HL-60 (cell line): ENCODE measurements at regions not wholly inside any gene's neighbourhood (a gene's known extent, or its start where the extent isn't known, plus 50 kb on each side); places are given as distances from the start of the nearest gene placed in this dataset.

Source experiments
- CTCF ChIP-seq: IDR thresholded peaks from one replicate; pipeline ENCODE4 v1.5.1; 2011; ENCODE audit warnings: low read length, control low read depth, inconsistent platforms; ENCODE audit not compliant: insufficient read depth
- POLR2AphosphoS5 ChIP-seq: IDR thresholded peaks from 2 replicates; pipeline ENCODE4 v1.6.1; 2012; ENCODE audit warnings: low read depth

GRCh38 chr4:13268703-13269102 is 215.4 kb downstream of the RAB28 start:
- TF ChIP-seq POLR2AphosphoS5 (no peak), CTCF (no peak)
